ENCODE measurements at regions not wholly inside any gene's neighbourhood (a gene's known extent, or its start where the extent isn't known, plus 50 kb on each side); places are given as distances from the start of the nearest gene placed in this dataset.
"Not testable (repeated sequence)": the region's sequence is repeated elsewhere in the genome, so short reads cannot be mapped to it uniquely, and the experiment has no call there.

DNA sequence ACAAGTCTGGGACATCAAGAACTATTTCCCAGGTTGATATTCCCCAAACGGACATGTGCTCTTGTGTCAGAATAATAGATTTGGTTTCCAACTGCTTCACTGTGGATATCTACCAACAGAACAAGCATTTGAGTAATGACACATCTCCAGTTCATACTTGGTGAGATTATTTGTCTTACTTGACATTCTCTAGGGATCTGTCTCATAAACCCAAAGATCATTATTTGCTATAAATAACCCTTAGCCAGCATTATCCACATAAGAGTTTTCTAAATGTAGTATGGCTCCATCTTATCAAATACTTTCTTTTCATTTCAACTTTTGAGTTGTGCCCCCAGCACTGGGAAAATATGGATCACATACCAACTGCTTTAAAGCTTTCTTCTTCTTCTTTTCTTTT, 1063.9 kb upstream of the CDH18 start:
- no peak for DNase-seq (ENCODE audit: low spot score)

DNA sequence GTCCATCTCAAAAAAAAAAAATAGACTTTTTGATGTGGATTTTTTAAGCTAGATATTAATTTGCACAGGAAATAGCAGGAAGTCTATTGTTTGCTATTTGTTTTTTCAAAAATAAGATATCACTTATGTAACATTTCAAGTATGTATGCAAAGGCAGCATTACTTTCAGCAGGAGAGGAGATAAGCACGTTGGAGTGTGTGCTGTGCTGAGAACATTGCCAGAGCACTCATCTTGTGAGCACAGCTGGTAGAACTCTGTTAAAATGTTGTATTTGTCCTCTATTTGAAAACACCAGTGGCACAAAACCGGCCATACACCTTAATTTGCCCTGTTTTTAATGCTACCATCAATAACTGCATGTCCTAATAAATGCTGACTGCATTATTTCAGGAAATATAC, 1061.9 kb upstream of the CDH18 start:
- DNase-seq (ENCODE audit: low spot score), result no peak

DNA sequence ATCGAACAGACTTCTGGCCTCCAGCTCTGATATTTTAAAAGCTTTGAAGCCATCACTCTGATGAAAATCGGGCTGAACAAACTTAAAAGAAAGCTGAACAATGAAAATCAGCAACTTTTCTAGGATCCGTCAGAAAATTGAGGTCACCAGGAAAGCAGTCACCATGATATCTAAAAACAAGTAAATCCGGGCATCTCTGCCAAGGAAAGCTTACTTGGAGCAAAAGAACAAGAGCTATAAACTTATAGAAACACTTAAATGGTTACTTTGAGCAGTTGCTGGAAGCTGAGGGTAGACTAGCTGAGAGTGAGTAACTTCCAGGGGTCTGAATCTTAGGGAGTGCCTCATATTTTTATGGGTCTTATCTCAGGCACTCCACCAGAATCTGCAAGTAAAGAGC, 1043.0 kb upstream of the CDH18 start:
- DNase-seq (ENCODE audit: low spot score), result no peak

DNA sequence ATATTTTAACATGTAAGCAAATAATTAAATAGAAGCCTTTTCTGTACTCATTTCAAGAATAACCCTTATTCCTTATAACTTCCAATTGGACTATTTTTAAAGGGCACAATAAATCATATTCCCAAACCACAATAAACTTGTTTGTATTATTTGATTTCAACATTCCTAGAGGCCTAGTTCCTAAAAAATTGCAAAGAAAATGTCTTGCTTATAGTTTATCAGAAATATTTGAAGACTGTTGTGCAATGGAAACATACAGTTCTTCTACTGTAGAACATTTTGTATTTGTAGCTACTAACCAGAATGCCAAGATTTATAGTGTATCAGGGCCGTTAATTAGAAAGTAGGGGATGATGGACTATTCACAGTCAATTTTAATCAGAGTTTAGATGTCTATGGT, 1037.0 kb upstream of the CDH18 start:
- DNase-seq (ENCODE audit: low spot score), result no peak

DNA sequence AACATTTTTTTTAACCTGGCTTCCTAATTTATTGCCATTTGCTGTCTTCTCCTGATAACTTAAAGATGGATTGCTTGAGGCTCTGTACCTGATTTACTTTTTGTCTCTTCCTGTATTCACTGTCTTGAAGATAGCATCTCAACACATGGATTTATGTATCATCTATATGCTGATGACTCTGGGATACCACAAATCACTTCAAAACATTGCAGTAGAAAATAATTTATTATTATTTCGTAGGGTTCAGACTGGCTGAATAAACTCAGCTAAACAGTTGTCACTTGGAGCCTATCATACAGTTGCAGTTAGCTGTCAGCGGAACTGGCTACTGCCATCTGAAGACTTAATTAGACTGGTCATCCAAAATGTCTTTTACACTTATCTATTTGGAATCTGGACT, 1025.2 kb upstream of the CDH18 start:
- DNase-seq (ENCODE audit: low spot score), result no peak

DNA sequence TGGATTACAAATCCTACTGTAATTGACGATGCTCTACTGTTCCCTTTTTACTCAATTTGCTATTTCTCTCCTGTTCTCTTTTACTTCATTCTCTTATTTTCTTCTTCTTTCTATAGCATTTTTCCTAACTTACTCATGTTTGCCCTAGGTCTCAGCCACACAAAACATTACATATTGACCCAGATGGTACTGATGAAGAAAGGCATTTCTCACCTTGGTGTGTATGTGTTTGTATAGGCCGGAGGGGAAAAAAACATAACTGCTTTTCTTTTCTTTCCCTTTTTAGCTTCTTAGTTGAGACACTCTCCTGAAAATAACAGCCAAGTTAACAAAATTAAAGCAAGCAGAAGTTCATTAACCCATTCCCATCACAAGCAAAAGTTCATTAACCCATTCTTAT, 1019.8 kb upstream of the CDH18 start:
- no peak for DNase-seq (ENCODE audit: low spot score)

DNA sequence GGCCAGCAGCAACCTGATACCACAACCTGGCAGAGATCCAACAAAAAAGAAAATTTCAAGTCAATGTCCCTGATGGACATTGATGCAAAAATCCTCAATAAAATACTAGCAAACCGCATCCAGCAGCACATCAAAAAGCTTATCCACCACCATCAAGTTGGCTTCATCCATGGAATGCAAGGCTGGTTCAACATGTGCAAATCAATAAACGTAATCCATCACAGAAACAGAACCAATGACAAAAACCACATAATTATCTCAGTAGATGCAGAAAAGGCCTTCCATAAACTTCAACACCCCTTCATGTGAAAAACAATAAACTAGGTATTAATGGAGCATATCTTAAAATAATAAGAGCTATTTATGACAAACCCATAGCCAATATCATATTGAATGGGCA, 1000.9 kb upstream of the CDH18 start:
- not testable (repeated sequence) for DNase-seq (ENCODE audit: low spot score)

DNA sequence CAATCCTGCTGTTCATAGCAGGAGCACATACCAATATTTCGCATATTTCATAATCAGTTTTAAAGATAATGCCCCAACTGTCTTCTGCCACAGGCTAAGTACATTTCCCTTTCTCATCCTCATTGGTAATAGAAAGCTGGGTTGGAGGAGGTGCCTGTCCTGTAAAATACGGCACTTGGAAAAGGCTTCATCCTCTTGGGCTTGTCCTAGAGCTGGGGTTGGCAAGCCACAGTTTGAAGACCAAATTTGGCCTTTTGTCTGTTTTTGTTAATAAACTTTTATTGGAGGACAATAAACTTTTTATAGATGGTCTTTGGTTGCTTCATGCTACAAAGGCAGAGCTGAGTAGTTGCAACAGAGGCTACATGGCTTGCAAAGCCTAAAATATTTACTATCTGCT, 997.8 kb upstream of the CDH18 start:
- no peak for DNase-seq (ENCODE audit: low spot score)

DNA sequence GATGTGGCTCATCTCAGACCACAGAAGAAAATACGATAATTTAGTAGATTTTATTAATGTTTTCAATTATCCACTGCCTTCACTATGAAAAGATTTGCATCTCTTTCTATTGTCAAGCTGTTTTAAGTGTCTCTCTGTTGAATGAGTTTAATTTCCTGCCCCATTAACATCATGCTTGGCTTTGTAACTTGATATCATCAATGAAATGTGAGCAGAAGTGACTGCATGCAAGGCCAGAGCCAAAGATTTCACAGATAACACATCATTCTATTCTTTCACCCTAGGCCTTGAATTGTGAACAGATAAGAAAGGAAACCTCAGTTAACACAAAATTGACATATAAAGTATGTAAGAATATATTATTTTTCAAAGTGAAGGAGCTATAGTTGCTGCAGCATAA, 986.4 kb upstream of the CDH18 start:
- DNase-seq (ENCODE audit: low spot score), result no peak

DNA sequence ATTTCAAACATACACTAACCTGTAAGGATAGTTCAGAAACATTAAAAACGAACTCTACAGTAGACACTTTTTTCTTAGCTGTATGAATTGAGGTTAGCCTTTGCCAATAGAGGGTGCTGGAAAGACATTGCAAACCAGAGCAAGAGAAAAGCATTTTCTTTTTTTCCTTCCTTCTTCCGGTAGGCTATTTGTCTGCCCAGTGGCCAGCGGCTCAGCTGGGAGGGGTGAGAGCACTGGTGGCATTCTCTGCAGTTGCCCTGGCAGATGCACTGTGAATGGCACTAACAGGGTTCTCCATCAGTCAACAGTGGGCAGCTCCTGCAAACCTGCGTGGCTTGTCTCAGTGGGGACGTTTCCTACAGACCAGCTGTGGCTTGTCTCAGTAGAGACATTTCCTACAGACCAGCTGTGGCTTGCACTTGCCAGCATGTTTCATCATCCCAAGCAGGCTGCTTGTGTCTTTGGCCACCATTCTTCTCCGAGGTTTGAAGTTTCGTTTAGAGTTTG, 984.5 kb upstream of the CDH18 start:
- DNase-seq (ENCODE audit: low spot score), result peak; percentile 89

DNA sequence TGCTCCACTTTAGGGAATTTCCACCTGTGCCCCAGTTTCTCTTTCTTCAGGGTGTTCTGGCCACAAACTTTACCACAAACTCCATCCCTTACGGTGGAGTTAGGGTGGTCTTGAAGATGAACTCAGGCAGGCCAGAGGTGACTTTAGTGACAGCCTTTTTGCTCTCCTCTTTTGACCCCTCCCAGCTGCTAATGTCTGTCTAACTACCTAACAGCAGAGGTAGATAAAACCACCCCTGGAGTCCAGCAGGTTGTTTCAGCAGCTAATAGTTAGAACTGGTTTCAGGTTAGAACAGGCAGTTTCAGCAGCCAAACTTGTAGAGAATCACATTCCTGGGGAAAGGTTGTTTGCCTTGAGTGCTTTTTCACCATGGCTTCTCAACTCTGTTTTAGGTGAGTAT, 971.3 kb upstream of the CDH18 start:
- DNase-seq (ENCODE audit: low spot score), result no peak

DNA sequence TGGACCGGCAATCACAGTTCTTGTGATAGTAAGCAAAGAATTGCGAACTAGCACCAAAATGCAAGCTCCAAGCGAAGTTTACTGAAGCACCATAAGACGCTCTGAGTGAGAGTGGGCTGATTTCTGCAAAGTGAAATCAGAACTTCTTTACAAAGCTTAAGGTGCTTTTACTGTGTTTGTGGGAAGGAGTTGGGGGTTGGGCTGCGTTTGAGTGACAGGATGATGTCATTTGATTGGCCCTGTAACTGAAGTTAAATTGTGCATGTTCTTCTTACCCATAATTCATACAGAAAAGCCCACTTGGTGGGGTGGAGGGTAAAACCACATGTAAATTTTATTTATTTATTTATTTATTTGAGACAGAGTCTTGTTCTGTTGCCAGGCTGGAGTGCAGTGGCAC, 970.6 kb upstream of the CDH18 start:
- no peak for DNase-seq (ENCODE audit: low spot score)

DNA sequence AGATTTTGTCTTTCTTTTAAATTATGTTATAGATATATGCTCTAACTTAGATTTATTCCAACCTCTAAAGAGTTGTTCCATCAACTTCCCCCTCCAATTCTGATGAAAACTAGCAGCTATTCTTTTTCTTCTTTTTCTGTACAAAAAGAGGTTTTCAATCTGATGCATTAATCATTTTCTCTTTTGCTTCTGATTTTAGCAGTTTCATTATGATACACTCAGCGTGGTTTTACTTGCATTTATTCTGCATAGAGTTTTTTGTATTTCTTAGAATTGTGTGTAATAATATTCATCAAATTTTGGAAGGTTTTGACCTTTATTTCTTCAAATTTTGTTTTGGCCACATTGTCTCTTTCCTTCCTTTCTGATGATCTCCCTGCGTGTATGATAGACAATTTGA, 968.1 kb upstream of the CDH18 start:
- DNase-seq (ENCODE audit: low spot score), result no peak

DNA sequence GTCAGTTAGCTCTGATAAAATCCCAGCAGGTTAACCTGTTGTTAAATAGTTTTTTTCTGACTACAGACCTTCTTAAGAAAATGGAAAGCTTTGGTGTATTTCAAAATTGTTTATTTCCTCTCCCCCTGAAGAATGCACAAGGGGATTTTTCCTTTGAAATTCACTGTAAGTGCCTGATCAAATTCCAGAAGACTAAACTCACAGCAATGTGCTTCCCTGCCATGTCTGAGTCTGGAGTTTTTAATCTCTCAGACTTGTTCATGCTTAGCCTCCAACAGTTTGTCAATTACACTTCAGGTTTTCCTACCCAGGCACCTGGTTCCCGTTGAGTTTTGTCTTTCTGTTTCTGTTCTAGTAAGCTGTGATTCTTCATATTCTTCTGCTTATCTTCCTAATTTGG, 961.6 kb upstream of the CDH18 start:
- no peak for DNase-seq (ENCODE audit: low spot score)

DNA sequence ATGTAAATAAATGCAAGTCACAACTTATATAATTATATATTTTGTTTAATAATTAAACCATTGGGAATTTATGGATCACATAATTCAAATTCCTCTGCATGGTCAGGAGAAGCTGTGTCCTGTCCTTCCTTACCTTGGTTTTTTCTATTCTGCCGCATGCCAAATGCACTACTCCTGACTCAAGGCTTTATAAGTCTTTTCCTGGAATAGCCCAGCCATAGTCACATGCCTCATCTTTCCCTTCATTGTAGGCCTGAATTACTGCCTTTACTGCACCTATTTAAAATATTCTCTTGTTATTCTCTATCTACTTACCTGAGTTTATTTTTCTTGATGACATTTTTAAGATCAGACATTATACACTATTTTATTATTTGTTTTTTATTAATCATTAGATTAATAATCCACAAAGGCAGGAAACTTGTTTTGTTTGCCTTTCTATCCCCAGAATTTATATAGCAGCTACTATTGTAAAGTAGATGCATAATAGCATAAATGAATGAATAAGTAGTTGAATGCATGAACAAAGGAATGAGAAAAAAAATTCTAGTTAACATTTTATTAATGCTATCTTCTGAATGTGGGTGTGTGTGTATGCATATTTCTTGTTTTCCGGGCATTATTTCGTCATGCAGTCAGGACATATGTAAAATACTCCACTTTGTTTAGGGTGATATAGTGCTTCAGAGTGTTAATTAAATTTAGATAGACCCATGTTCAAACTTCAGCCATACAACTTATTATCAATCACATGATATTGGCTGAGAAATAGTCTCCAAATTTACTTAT, 955.4 kb upstream of the CDH18 start:
- DNase-seq (ENCODE audit: low spot score), result not testable (repeated sequence)

DNA sequence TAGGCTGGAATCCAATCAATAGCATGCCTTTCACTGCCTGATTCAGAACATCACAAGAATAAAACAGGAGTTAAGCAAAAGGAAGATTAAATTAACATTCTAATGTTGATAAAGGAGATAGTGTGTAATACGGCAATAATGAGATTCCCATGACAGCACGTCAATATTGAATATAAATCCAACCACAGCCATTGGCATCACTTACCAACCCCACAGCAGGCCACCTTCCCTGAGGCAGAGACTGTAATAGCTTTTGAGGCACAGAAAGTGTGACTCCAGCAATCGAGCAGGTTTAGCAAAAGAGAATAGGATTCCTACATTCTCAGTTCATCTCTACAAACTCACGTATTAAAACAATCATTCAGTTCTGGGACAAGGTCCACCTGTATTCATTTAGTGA, 954.6 kb upstream of the CDH18 start:
- DNase-seq (ENCODE audit: low spot score), result not testable (repeated sequence)

DNA sequence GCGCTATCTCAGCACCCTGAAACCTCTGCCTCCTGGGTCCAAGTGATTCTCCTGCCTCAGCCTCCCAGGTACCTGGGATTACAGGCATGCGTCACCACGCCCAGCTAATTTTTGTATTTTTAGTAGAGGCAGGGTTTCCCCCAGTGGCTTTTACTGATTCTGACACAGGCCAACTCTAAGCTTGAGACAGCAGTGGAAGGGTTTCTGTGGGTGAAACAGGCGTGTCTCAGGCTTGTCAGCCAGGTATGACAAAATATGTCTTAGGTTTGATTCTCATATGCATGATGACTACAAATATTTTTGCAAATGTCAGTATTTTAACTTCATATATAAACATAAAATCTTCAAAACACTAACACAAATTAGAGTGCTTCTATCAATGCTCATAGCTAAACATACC, 952.8 kb upstream of the CDH18 start:
- not testable (repeated sequence) for DNase-seq (ENCODE audit: low spot score)

DNA sequence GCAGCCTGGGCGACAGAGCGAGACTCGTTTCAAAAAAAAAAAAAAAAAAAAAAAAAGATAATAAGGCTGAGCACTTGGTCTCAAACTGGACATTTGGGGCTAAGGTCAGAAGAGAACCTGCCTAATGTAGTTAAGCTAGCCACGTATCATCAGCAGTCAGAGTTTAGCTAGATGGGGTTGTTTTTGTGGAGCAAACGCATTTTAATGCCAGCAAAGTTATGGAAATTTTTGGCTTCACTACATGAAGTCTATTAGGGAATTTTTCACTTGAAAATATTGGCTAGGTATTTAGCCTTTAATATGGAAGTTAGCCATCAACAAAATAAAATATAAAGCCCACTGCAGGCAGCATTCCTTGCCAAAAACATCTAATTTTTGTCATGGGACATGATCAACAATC, 902.9 kb upstream of the CDH18 start:
- DNase-seq (ENCODE audit: low spot score), result not testable (repeated sequence)

DNA sequence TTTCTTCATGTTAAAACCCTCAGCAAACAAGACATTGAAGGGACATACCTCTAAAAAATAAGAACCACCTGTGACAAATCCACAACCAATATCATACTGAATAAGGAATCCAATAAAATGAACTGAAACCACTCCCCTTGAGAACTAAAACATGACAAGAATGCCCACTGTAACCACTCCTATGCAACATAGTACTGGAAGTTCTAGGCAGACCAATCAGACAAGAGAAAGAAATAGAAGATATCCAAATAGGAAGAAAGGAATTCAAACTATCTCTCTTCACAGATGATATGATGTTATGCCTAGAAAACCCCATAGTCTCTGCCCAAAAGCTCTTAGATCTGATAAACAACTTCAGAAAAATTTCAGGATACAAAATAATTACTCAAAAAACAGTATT, 887.7 kb upstream of the CDH18 start:
- DNase-seq (ENCODE audit: low spot score), result not testable (repeated sequence)

DNA sequence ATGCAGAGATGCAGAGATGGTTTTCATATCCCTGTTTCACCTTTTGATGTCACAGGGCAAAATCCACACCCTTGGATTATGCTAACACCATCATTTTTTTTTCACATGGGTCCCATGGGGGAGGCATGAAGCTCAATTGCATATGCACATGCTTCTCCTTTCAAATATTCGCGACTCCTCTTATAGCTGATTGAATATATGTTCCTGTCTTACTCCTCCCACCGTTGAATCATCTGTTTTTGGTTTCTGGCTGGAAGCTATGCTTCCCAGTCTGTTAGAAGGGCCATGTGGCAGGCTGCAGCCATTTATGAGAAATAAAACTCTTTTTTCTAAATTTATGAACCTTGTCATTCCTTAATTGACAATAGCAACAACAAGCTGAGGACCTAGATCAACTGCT, 877.9 kb upstream of the CDH18 start:
- not testable (repeated sequence) for DNase-seq (ENCODE audit: low spot score)

DNA sequence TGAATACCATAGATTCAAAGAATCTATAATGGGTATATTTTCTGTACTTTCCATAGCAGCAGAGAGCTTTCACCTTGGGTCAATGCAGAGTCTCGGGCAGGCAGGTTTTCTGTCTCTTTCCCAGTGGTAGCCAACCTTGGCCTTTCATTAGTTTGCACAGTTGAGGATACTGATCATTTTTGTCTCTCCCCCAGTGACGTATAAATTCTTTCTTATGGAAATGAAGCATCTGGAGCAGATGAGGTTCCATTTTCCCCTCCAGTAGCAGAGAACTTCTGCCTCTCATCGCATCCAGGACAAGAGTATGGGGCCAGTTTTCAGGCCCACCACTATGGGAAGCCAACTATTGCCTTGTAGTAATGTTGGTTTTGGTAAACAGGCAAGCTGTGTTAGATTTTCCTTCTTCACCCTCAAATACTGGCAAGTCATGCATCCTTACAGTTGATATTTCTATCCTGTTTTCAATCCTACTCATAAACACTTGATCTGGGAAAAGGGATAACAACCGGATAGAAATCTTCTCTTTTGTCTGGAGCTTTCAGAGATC, 845.2 kb upstream of the CDH18 start:
- peak; percentile 78 for DNase-seq (ENCODE audit: low spot score)

DNA sequence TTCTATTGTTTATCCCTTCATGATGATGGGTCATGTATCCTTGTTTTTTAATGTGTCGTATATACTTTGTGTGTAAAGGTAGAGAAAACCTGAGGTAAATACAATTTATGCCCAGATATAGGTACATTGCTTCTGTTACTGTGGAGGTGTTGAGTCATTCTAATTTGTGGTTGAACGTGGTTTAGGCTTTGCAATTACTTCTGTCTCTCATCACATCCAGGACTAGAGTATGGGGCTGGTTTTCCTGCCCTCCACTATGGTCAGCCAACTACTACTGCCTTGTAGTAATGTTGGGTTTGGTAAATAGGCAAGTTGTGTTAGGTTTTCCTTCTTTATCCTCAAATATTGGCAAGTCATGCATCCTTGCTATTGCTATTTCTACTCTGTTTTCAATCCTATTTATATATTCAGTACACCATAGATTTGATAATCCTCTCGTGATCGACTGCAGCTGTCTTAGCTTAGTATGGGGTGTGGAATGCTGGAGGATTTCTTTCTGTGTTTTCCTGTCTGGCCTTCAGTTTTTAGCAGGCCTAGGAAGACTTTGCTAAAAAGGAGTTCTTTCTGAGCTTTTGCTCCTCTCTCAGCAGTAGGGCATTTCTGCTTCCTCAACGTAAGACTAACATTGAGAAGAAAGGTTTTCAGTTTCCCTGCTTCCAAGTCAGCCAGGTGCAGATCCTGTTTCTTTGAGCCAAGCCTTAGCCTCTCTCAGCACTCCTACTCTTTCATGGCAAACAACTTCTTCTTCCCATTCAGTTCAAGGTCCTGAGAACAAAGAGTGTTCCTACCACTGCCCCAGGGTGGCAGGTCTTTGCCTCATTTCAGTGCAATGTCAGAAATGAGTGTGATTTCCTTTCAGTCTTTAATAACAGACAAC, 844.4 kb upstream of the CDH18 start:
- DNase-seq (ENCODE audit: low spot score), result peak; percentile 4

DNA sequence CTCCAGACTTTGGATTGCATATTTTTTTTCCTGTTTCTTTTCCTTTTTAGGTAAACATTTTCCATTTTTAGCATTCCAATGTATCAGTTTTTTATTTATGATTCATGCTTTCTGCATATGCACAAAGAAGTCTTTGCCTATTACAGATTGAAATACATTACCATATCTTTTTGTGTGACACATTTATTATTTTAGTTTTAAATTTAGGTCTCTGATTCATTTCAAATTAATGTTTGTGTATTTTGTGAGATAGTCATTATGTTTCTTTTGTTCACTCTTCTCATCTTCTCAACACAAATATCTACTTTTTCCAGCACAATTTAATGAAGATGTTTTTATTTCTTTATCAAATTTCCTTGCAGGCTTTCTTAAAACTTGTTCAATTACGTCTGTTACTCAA, 838.0 kb upstream of the CDH18 start:
- DNase-seq (ENCODE audit: low spot score), result not testable (repeated sequence)

Data from pons (tissue), 1 donor.